Osteocyte (in vitro differentiated cells): ENCODE measurements at regions not wholly inside any gene's neighbourhood (a gene's known extent, or its start where the extent isn't known, plus 50 kb on each side); places are given as distances from the start of the nearest gene placed in this dataset.

Source experiments
- DNase-seq: peaks from one replicate; pipeline ENCODE4 v3.0.0; 2021; ENCODE audit warnings: mixed read lengths; ENCODE audit not compliant: unreplicated experiment; ENCODE audit errors: extremely low spot score
- H3K27ac Mint-ChIP-seq: one replicate; pipeline ENCODE4 v1.8.0; 2021; ENCODE audit warnings: mild to moderate bottlenecking, mixed read lengths; ENCODE audit not compliant: unreplicated experiment
- H3K27me3 Mint-ChIP-seq: one replicate; pipeline ENCODE4 v1.8.0; 2021; ENCODE audit warnings: mixed read lengths; ENCODE audit not compliant: unreplicated experiment
- H3K36me3 Mint-ChIP-seq: one replicate; pipeline ENCODE4 v1.8.0; 2021; ENCODE audit warnings: mixed read lengths; ENCODE audit not compliant: unreplicated experiment
- H3K4me1 Mint-ChIP-seq: one replicate; pipeline ENCODE4 v1.8.0; 2021; ENCODE audit warnings: mixed read lengths; ENCODE audit not compliant: unreplicated experiment
- H3K4me3 Mint-ChIP-seq: one replicate; pipeline ENCODE4 v1.8.0; 2021; ENCODE audit warnings: mild to moderate bottlenecking, moderate library complexity, mixed read lengths; ENCODE audit not compliant: unreplicated experiment
- H3K9me3 Mint-ChIP-seq: one replicate; pipeline ENCODE4 v1.8.0; 2021; ENCODE audit warnings: mixed read lengths; ENCODE audit not compliant: unreplicated experiment
- CTCF ChIP-seq: fragments of 200-600 bp; sonication (generic); IDR thresholded peaks from 2 replicates; pipeline ENCODE4 v1.5.0; 2021; ENCODE audit warnings: antibody characterized with exemption, mild to moderate bottlenecking, moderate library complexity

GRCh38 chr16:72689851-72690250, 358.1 kb downstream of the ZFHX3 start:
- peak; percentile 27 for TF ChIP-seq CTCF
- no peaks in the 10 kb centered on the region for H3K4me1 Mint-ChIP-seq
- H3K27me3 Mint-ChIP-seq, result no peaks in the 10 kb centered on the region
- DNase-seq, result no peak
- H3K36me3 Mint-ChIP-seq, result no peaks in the 10 kb centered on the region
- no peak overlapping the region for H3K4me3 Mint-ChIP-seq
- H3K27ac Mint-ChIP-seq, result no peak overlapping the region
- H3K9me3 Mint-ChIP-seq, result no peaks in the 10 kb centered on the region

GRCh38 chr16:72680732-72681131, 367.2 kb downstream of the ZFHX3 start:
- Mint-ChIP-seq H3K9me3 (peaks cover 10% of the 10 kb centered on the region), H3K36me3 (peaks cover 3% of the 10 kb centered on the region), H3K4me1 (no peaks in the 10 kb centered on the region), H3K4me3 (no peak overlapping the region), H3K27ac (no peak overlapping the region), H3K27me3 (no peaks in the 10 kb centered on the region)
- DNase-seq, result no peak
- no peak for TF ChIP-seq CTCF

- Mint-ChIP-seq H3K36me3 (peaks cover 3% of the 10 kb centered on the region), H3K27ac (no peak overlapping the region), H3K4me1 (no peaks in the 10 kb centered on the region), H3K4me3 (no peak overlapping the region), H3K9me3 (peaks cover 10% of the 10 kb centered on the region), H3K27me3 (no peaks in the 10 kb centered on the region)
- DNase-seq, result no peak
- no peak for TF ChIP-seq CTCF
These were observed 368.1 kb downstream of the ZFHX3 start for GRCh38 chr16:72679856-72680255.

- TF ChIP-seq CTCF, result no peak
- Mint-ChIP-seq H3K27ac (no peak overlapping the region), H3K9me3 (peaks cover 16% of the 10 kb centered on the region), H3K4me1 (no peaks in the 10 kb centered on the region), H3K27me3 (no peaks in the 10 kb centered on the region), H3K36me3 (peaks cover 7% of the 10 kb centered on the region), H3K4me3 (no peak overlapping the region)
- no peak for DNase-seq
These were observed 370.1 kb downstream of the ZFHX3 start for GRCh38 chr16:72677662-72678447.

- Mint-ChIP-seq H3K36me3 (peaks cover 14% of the 10 kb centered on the region), H3K4me1 (no peaks in the 10 kb centered on the region), H3K4me3 (no peak overlapping the region), H3K9me3 (peaks cover 35% of the 10 kb centered on the region), H3K27ac (no peak overlapping the region), H3K27me3 (no peaks in the 10 kb centered on the region)
- no peak for DNase-seq
- no peak for TF ChIP-seq CTCF
These were observed 374.8 kb downstream of the ZFHX3 start for GRCh38 chr16:72673118-72673517.
